SK-N-SH treated with all-trans-retinoic acid at 6 μM for 48 hours (cell line): ENCODE measurements at regions not wholly inside any gene's neighbourhood (a gene's known extent, or its start where the extent isn't known, plus 50 kb on each side); places are given as distances from the start of the nearest gene placed in this dataset.

Experiments
- ARNTL ChIP-seq: fragments of 450-650 bp; formaldehyde crosslinking; IDR thresholded peaks from 2 replicates; pipeline ENCODE4 v1.5.0; 2020; ENCODE audit warnings: low read depth, mild to moderate bottlenecking, moderate library complexity, borderline replicate concordance
- CREB5 ChIP-seq: fragments of 250-450 bp; sonication (Bioruptor Pico); IDR thresholded peaks from 2 replicates; pipeline ENCODE4 v1.5.1; 2020; ENCODE audit warnings: low read depth, mild to moderate bottlenecking, moderate library complexity
- CSDC2 ChIP-seq: fragments of 250-450 bp; sonication (Bioruptor Pico); IDR thresholded peaks from 2 replicates; pipeline ENCODE4 v1.5.0; 2020; ENCODE audit warnings: mild to moderate bottlenecking, moderate library complexity
- PATZ1 ChIP-seq: fragments of 250-450 bp; sonication (Bioruptor Pico); IDR thresholded peaks from 2 replicates; pipeline ENCODE4 v1.8.0; 2020; ENCODE audit warnings: mild to moderate bottlenecking, moderate library complexity, borderline replicate concordance
- SNAI2 ChIP-seq: fragments of 250-450 bp; sonication (Bioruptor Pico); IDR thresholded peaks from 2 replicates; pipeline ENCODE4 v1.5.0; 2020; ENCODE audit warnings: mild to moderate bottlenecking, moderate library complexity
- ZC3H10 ChIP-seq: fragments of 250-450 bp; sonication (Bioruptor Pico); IDR thresholded peaks from 2 replicates; pipeline ENCODE4 v1.5.1; 2021; ENCODE audit warnings: mild to moderate bottlenecking, moderate library complexity
- ZNF8 ChIP-seq: fragments of 450-650 bp; formaldehyde crosslinking; IDR thresholded peaks from 2 replicates; pipeline ENCODE4 v1.5.0; 2020; ENCODE audit warnings: mild to moderate bottlenecking, moderate library complexity

GRCh38 chr11:112871909-112872500 lies 89.2 kb upstream of the NCAM1 start:
- TF ChIP-seq SNAI2 (CRISPR knock-in tag) (no peak), ZNF8 (CRISPR knock-in tag) (no peak), CSDC2 (CRISPR knock-in tag) (no peak), CREB5 (CRISPR knock-in tag) (no peak), ARNTL (CRISPR knock-in tag) (no peak), ZC3H10 (CRISPR knock-in tag) (no peak), PATZ1 (CRISPR knock-in tag) (no peak)
